ENCODE measurements at regions not wholly inside any gene's neighbourhood (a gene's known extent, or its start where the extent isn't known, plus 50 kb on each side); places are given as distances from the start of the nearest gene placed in this dataset.

- TF ChIP-seq CTCF (conservative IDR thresholded peaks at IDR 0.05; ENCODE audit: low read depth, low read length) = no peak
- no peak for TF ChIP-seq EZH2 (IDR thresholded peaks at IDR 0.05; ENCODE audit: borderline replicate concordance, low read depth, low read length, poor library complexity, severe bottlenecking)
Observed at GRCh38 chr4:72809208-72809607, 240.2 kb upstream of the ADAMTS3 start.
